ENCODE measurements at regions not wholly inside any gene's neighbourhood (a gene's known extent, or its start where the extent isn't known, plus 50 kb on each side); places are given as distances from the start of the nearest gene placed in this dataset.

- peak; percentile 61 for DNase-seq
These were observed 661.7 kb downstream of the VRK1 start for GRCh38 chr14:97458661-97459579.

GRCh38 chr14:97462081-97462480 lies 664.9 kb downstream of the VRK1 start:
- no peak for DNase-seq

GRCh38 chr14:97468220-97468619 lies 671.0 kb downstream of the VRK1 start:
- no peak for DNase-seq

GRCh38 chr14:97477353-97477752 lies 680.2 kb downstream of the VRK1 start:
- DNase-seq: no peak

GRCh38 chr14:97485201-97485600 lies 688.0 kb downstream of the VRK1 start:
- DNase-seq: no peak

GRCh38 chr14:97486601-97487120 lies 689.5 kb downstream of the VRK1 start:
- DNase-seq: no peak

GRCh38 chr14:97489750-97490149 lies 692.6 kb downstream of the VRK1 start:
- no peak for DNase-seq

GRCh38 chr14:97490521-97491070 lies 693.4 kb downstream of the VRK1 start:
- DNase-seq: no peak

- peak; percentile 9 for DNase-seq
These were observed 694.5 kb downstream of the VRK1 start for GRCh38 chr14:97491697-97492096.

- no peak for DNase-seq
These were observed 702.8 kb downstream of the VRK1 start for GRCh38 chr14:97499790-97500481.

- DNase-seq: no peak
These were observed 709.4 kb downstream of the VRK1 start for GRCh38 chr14:97506626-97507025.

GRCh38 chr14:97513891-97514290 lies 716.7 kb downstream of the VRK1 start:
- DNase-seq: no peak

GRCh38 chr14:97517566-97518234 lies 720.5 kb downstream of the VRK1 start:
- no peak for DNase-seq

- DNase-seq: no peak
These were observed 726.8 kb downstream of the VRK1 start for GRCh38 chr14:97523936-97524335.

- DNase-seq: no peak
These were observed 727.6 kb downstream of the VRK1 start for GRCh38 chr14:97524589-97525319.

GRCh38 chr14:97527993-97528392 lies 730.8 kb downstream of the VRK1 start:
- DNase-seq: no peak

GRCh38 chr14:97532052-97532451 lies 734.9 kb downstream of the VRK1 start:
- DNase-seq: no peak

- no peak for DNase-seq
These were observed 739.2 kb downstream of the VRK1 start for GRCh38 chr14:97536421-97536820.

- DNase-seq: no peak
These were observed 741.7 kb downstream of the VRK1 start for GRCh38 chr14:97538749-97539410.

GRCh38 chr14:97539411-97539795 lies 742.2 kb downstream of the VRK1 start:
- DNase-seq: no peak

- DNase-seq: no peak
These were observed 742.7 kb downstream of the VRK1 start for GRCh38 chr14:97539884-97540283.

- no peak for DNase-seq
These were observed 746.0 kb downstream of the VRK1 start for GRCh38 chr14:97543221-97543620.
